ENCODE measurements at regions not wholly inside any gene's neighbourhood (a gene's known extent, or its start where the extent isn't known, plus 50 kb on each side); places are given as distances from the start of the nearest gene placed in this dataset.
A peak's percentile ranks its signal among the peaks of the same experiment; 100 is the strongest.

- H3K27ac ChIP-seq: no peak overlapping the region
- no peaks in the 10 kb centered on the region for H3K4me1 ChIP-seq (ENCODE audit: low read depth)
- H3K27me3 ChIP-seq: no peaks in the 10 kb centered on the region
- H3K9me3 ChIP-seq (ENCODE audit: low read depth): no peaks in the 10 kb centered on the region
- TF ChIP-seq CTCF (IDR thresholded peaks at IDR 0.05; ENCODE audit: low read depth, low read length): no peak
- H3K4me3 ChIP-seq: no peak overlapping the region
- DNase-seq (ENCODE audit: low read depth in 1 of 2, low spot score in 1 of 2): no peak
- H3K36me3 ChIP-seq: no peaks in the 10 kb centered on the region
Observed at GRCh38 chr7:88358881-88359280, 52.2 kb upstream of the STEAP4 start.

- no peak for TF ChIP-seq CTCF (IDR thresholded peaks at IDR 0.05; ENCODE audit: low read depth, low read length)
- no peak for DNase-seq (ENCODE audit: low read depth in 1 of 2, low spot score in 1 of 2)
- H3K27me3 ChIP-seq: no peaks in the 10 kb centered on the region
- no peaks in the 10 kb centered on the region for H3K9me3 ChIP-seq (ENCODE audit: low read depth)
- no peak overlapping the region for H3K4me3 ChIP-seq
- H3K27ac ChIP-seq: no peak overlapping the region
- no peaks in the 10 kb centered on the region for H3K4me1 ChIP-seq (ENCODE audit: low read depth)
- H3K36me3 ChIP-seq: no peaks in the 10 kb centered on the region
Observed at GRCh38 chr7:88358526-88358838, 51.8 kb upstream of the STEAP4 start.

- Histone ChIP-seq H3K36me3 (no peaks in the 10 kb centered on the region), H3K27me3 (no peaks in the 10 kb centered on the region), H3K27ac (no peak overlapping the region), H3K4me3 (no peak overlapping the region), H3K9me3 (ENCODE audit: low read depth) (no peaks in the 10 kb centered on the region), H3K4me1 (ENCODE audit: low read depth) (no peaks in the 10 kb centered on the region)
- peak in 1 of 2 donors; percentile 17 for DNase-seq (ENCODE audit: low read depth in 1 of 2, low spot score in 1 of 2)
- peak; percentile 52 for TF ChIP-seq CTCF (IDR thresholded peaks at IDR 0.05; ENCODE audit: low read depth, low read length)
Observed at GRCh38 chr7:88357781-88358525, 51.3 kb upstream of the STEAP4 start.

- H3K4me3 ChIP-seq: no peak overlapping the region
- no peaks in the 10 kb centered on the region for H3K9me3 ChIP-seq (ENCODE audit: low read depth)
- H3K36me3 ChIP-seq: no peaks in the 10 kb centered on the region
- H3K4me1 ChIP-seq (ENCODE audit: low read depth): no peaks in the 10 kb centered on the region
- TF ChIP-seq CTCF (IDR thresholded peaks at IDR 0.05; ENCODE audit: low read depth, low read length): peak; percentile 29
- DNase-seq (ENCODE audit: low read depth in 1 of 2, low spot score in 1 of 2): peak in 1 of 2 donors; percentile 46
- no peak overlapping the region for H3K27ac ChIP-seq
- no peaks in the 10 kb centered on the region for H3K27me3 ChIP-seq
Observed at GRCh38 chr7:88357294-88357693, 50.6 kb upstream of the STEAP4 start.
